ENCODE measurements at regions not wholly inside any gene's neighbourhood (a gene's known extent, or its start where the extent isn't known, plus 50 kb on each side); places are given as distances from the start of the nearest gene placed in this dataset.

- FAIRE-seq (no peak), DNase-seq (no peak), ATAC-seq (no peak)
- Histone ChIP-seq H3K27me3 (no peaks in the 10 kb centered on the region), H3K4me1 (no peaks in the 10 kb centered on the region), H3K36me3 (no peaks in the 10 kb centered on the region), H3K9me3 (no peaks in the 10 kb centered on the region), H3K27ac (no peak overlapping the region), H3K4me3 (no peak overlapping the region)
- intact Hi-C loops (cut with DNase I): no loop called here
- TF ChIP-seq, protein P1, sequence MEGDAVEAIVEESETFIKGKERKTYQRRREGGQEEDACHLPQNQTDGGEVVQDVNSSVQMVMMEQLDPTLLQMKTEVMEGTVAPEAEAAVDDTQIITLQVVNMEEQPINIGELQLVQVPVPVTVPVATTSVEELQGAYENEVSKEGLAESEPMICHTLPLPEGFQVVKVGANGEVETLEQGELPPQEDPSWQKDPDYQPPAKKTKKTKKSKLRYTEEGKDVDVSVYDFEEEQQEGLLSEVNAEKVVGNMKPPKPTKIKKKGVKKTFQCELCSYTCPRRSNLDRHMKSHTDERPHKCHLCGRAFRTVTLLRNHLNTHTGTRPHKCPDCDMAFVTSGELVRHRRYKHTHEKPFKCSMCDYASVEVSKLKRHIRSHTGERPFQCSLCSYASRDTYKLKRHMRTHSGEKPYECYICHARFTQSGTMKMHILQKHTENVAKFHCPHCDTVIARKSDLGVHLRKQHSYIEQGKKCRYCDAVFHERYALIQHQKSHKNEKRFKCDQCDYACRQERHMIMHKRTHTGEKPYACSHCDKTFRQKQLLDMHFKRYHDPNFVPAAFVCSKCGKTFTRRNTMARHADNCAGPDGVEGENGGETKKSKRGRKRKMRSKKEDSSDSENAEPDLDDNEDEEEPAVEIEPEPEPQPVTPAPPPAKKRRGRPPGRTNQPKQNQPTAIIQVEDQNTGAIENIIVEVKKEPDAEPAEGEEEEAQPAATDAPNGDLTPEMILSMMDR (IDR thresholded peaks at IDR 0.05): no peak
- 81 to 92% methylated on average over 3 of the region's 3 CpGs for WGBS, 2 donors
Measured at GRCh38 chrX:1074172-1074571, 138.3 kb downstream of the CRLF2 start.

- ATAC-seq (no peak), FAIRE-seq (no peak), DNase-seq (no peak)
- no peaks in the 10 kb centered on the region for H3K9me3 ChIP-seq
- no peaks in the 10 kb centered on the region for H3K27me3 ChIP-seq
- no peaks in the 10 kb centered on the region for H3K4me1 ChIP-seq
- intact Hi-C loops (cut with DNase I): no loop called here
- no peak overlapping the region for H3K27ac ChIP-seq
- TF ChIP-seq, protein P1 (IDR thresholded peaks at IDR 0.05): no peak
- H3K4me3 ChIP-seq: no peak overlapping the region
- WGBS, 2 donors: 81 to 84% methylated on average over 24 of the region's 24 CpGs
- no peaks in the 10 kb centered on the region for H3K36me3 ChIP-seq
Measured at GRCh38 chrX:1072637-1073377, 139.6 kb downstream of the CRLF2 start.

DNA sequence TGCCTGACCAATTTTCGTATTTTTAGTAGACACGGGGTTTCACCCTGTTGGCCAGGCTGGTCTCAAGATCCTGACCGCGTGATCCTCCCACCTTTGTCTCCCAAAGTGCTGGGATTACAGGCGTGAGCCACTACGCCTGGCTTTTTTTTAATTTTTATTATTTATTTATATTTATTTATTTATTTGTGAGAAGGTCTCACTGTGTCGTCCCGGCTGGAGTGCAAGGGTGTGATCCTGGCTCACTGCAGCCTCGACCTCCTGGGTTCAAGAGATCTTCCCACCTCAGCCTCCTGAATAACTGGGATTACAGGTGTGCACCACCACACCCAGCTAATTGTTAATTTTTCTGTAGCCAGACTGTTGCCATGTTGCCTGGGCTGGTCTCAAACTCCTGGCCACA, 141.1 kb downstream of the CRLF2 start:
- H3K27me3 ChIP-seq: no peaks in the 10 kb centered on the region
- H3K4me3 ChIP-seq: no peak overlapping the region
- TF ChIP-seq, protein P1 (IDR thresholded peaks at IDR 0.05): no peak
- no peak for ATAC-seq
- H3K27ac ChIP-seq: no peak overlapping the region
- no peaks in the 10 kb centered on the region for H3K36me3 ChIP-seq
- 79 to 80% methylated on average over 9 of the region's 9 CpGs for WGBS, 2 donors
- no peaks in the 10 kb centered on the region for H3K9me3 ChIP-seq
- H3K4me1 ChIP-seq: no peaks in the 10 kb centered on the region
- intact Hi-C loops (cut with DNase I): no loop called here
- no peak for DNase-seq
- no peak for FAIRE-seq

DNA sequence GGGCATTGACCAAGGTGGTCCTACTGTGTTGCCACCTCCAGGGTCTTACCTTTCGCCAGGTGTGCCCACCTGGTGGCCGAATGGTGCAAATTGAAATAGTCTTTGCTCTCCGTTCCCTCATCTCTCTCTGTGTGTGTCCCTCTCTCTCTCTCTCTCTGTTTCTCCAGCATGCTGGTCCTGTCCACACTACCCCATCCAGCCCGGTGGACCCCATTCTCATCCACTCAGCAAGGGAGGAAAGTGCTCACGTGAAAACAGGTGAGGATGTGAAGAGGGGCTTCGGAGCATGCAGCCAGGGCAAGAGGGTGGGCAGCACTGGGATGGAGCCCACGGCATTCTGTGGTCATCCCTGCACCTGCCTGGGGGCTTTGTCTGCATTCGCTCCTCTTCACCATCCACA, 150.1 kb downstream of the CRLF2 start:
- TF ChIP-seq, protein P1 (IDR thresholded peaks at IDR 0.05): no peak
- Histone ChIP-seq H3K4me3 (no peak overlapping the region), H3K27me3 (no peaks in the 10 kb centered on the region), H3K9me3 (no peaks in the 10 kb centered on the region), H3K27ac (no peak overlapping the region), H3K36me3 (no peaks in the 10 kb centered on the region), H3K4me1 (no peaks in the 10 kb centered on the region)
- no peak for FAIRE-seq
- no peak for ATAC-seq
- intact Hi-C loops (cut with DNase I): no loop called here
- 54 to 68% methylated on average over 8 of the region's 8 CpGs for WGBS, 2 donors
- DNase-seq: no peak

- Histone ChIP-seq H3K4me3 (no peak overlapping the region), H3K9me3 (no peaks in the 10 kb centered on the region), H3K4me1 (no peaks in the 10 kb centered on the region), H3K36me3 (no peaks in the 10 kb centered on the region), H3K27ac (no peak overlapping the region), H3K27me3 (no peaks in the 10 kb centered on the region)
- intact Hi-C loops (cut with DNase I): no loop called here
- ATAC-seq: no peak
- TF ChIP-seq, protein P1 (IDR thresholded peaks at IDR 0.05): no peak
- no peak for DNase-seq
- 61 to 78% methylated on average over 7 of the region's 7 CpGs for WGBS, 2 donors
- FAIRE-seq: no peak
Measured at GRCh38 chrX:1060562-1060960, 151.9 kb downstream of the CRLF2 start.
